GM12875 (cell line): ENCODE measurements at regions not wholly inside any gene's neighbourhood (a gene's known extent, or its start where the extent isn't known, plus 50 kb on each side); places are given as distances from the start of the nearest gene placed in this dataset.

Experiments
- H3K4me3 ChIP-seq: one replicate; pipeline ENCODE4 v1.5.1; 2011; ENCODE audit warnings: low read depth, low read length, control low read depth
- CTCF ChIP-seq: IDR thresholded peaks from 2 replicates; pipeline ENCODE4 v1.5.1; 2011; ENCODE audit warnings: low read depth, mild to moderate bottlenecking, control low read depth, inconsistent platforms, low read length, moderate library complexity, borderline replicate concordance; ENCODE audit not compliant: insufficient read depth

- H3K4me3 ChIP-seq, result no peak overlapping the region
- no peak for TF ChIP-seq CTCF
Measured at GRCh38 chr11:82089426-82089825, 644.2 kb downstream of the FAM181B start.

- no peak overlapping the region for H3K4me3 ChIP-seq
- TF ChIP-seq CTCF, result no peak
Measured at GRCh38 chr11:82085493-82085892, 648.2 kb downstream of the FAM181B start.

GRCh38 chr11:82082976-82083375 is 650.7 kb downstream of the FAM181B start:
- H3K4me3 ChIP-seq, result no peak overlapping the region
- TF ChIP-seq CTCF, result no peak

- H3K4me3 ChIP-seq, result no peak overlapping the region
- no peak for TF ChIP-seq CTCF
Measured at GRCh38 chr11:82080160-82080559, 653.5 kb downstream of the FAM181B start.

- no peak overlapping the region for H3K4me3 ChIP-seq
- no peak for TF ChIP-seq CTCF
Measured at GRCh38 chr11:82076126-82076525, 657.5 kb downstream of the FAM181B start.

- no peak for TF ChIP-seq CTCF
- H3K4me3 ChIP-seq, result no peak overlapping the region
Measured at GRCh38 chr11:82059505-82059904, 674.2 kb downstream of the FAM181B start.

- no peak for TF ChIP-seq CTCF
- H3K4me3 ChIP-seq, result no peak overlapping the region
Measured at GRCh38 chr11:82056450-82056849, 677.2 kb downstream of the FAM181B start.
